GM19324 (cell line): ENCODE measurements at regions not wholly inside any gene's neighbourhood (a gene's known extent, or its start where the extent isn't known, plus 50 kb on each side); places are given as distances from the start of the nearest gene placed in this dataset.
A peak's percentile ranks its signal among the peaks of the same experiment; 100 is the strongest.

Experiments used
- ATAC-seq: cut with Tn5 transposase; IDR thresholded peaks from one replicate; pipeline ENCODE4 v1.9.1; 2021; ENCODE audit warnings: mild to moderate bottlenecking, moderate library complexity; ENCODE audit not compliant: unreplicated experiment, low FRiP score

GRCh38 chr12:77777274-77777673 lies 53.4 kb upstream of the NAV3 start:
- no peak for ATAC-seq

DNA sequence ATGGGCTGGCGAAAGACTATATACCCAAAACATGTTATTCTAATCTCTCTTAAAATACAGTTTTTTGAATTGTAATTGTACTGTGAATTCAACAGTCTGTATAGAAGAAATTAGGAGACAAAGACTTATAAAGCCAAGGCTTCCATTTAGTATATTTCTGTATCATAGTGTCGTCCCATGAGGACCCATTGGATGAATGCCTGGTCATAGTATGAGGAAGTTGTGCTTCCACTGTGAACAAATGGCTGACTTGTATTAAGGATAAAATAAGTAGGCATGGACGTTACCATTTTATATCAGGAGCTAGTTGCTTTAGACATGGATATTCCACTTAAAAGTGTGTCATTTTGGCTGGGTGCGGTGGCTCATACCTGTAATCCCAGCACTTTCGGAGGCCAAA lies 55.9 kb upstream of the NAV3 start:
- no peak for ATAC-seq

GRCh38 chr12:77772676-77773298 lies 57.9 kb upstream of the NAV3 start:
- no peak for ATAC-seq

- no peak for ATAC-seq
Measured at GRCh38 chr12:77768558-77768957, 62.1 kb upstream of the NAV3 start.

- ATAC-seq: no peak
Measured at GRCh38 chr12:77767756-77768343, 62.8 kb upstream of the NAV3 start.

GRCh38 chr12:77767335-77767734 lies 63.4 kb upstream of the NAV3 start:
- no peak for ATAC-seq

DNA sequence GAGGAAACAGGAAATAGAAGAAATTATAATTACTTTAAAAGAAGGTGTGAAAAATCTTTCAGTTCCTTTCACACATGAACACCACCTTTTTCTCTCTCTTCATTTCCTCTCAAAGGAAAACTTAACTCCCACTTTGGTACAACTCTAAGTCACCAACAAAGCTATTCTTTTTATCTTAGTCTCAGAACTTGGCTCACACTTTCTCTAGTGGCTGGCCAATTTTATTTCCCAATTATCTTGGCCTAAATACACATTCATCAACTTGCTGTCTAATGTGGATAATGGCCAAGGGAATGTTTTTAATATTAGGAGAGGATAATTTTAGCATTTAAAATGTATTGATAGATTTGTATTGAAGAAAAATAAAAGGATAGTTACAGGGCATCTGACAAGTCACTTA lies 64.5 kb upstream of the NAV3 start:
- ATAC-seq: no peak

DNA sequence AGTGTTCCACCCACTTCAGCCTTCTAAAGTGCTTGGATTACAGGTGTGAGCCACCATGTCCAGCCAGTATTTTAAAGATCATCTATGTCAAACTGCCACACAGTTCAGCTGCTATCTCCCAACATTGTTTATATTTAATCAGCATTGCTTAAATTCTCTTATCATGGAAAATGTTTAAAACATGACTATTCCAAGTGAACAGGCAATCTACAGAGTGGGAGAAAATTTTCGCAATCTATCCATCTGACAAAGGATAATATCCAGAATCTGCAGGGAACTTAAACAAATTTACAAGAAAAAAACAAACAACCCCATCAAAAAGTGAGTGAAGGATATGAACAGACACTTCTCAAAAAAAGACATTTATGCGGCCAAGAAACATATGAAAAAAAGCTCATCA lies 69.4 kb upstream of the NAV3 start:
- ATAC-seq: no peak

- no peak for ATAC-seq
Measured at GRCh38 chr12:77760271-77761025, 70.2 kb upstream of the NAV3 start.

- no peak for ATAC-seq
Measured at GRCh38 chr12:77754086-77754485, 76.6 kb upstream of the NAV3 start.

- no peak for ATAC-seq
Measured at GRCh38 chr12:77751939-77752338, 78.8 kb upstream of the NAV3 start.

GRCh38 chr12:77746096-77746495 lies 84.6 kb upstream of the NAV3 start:
- peak; percentile 100 for ATAC-seq

DNA sequence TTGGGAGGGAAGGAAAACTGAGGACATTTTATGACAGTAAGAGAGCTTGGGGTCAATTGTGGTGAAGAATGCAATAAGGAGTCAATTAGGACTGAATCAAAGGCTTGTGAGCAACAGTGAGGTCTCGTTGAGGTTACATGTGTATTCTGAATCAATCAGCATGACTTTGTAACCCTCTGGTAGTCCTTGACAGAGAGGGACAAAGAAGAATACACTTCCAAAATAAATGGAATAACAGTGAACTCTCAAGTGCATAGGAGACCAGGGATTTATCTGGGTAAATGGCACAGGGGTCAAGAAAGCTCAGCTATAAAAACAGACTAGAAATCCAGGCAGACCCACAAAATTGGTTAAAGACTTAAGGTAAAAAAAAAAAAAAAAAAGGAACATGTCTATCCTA lies 85.1 kb upstream of the NAV3 start:
- ATAC-seq: no peak

DNA sequence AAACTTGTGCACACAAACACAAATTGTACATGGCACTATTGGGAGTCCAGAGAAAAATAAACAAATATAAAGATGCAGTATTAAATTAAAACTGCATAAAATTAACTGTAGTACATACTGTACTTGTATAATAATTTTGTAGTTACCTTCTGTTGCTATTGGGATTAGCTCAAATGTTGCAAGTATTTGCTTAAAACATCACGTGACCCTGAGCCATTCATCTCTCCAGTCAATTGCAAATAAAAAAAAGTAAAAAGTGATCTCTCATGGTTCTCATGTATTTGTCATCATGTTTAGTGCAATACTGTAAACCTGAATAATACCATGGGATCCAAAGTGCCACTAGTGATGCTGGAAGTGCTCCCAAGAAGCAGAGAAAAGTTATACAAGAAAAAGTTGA lies 88.1 kb upstream of the NAV3 start:
- no peak for ATAC-seq

GRCh38 chr12:77741974-77742517 lies 88.6 kb upstream of the NAV3 start:
- ATAC-seq: no peak

DNA sequence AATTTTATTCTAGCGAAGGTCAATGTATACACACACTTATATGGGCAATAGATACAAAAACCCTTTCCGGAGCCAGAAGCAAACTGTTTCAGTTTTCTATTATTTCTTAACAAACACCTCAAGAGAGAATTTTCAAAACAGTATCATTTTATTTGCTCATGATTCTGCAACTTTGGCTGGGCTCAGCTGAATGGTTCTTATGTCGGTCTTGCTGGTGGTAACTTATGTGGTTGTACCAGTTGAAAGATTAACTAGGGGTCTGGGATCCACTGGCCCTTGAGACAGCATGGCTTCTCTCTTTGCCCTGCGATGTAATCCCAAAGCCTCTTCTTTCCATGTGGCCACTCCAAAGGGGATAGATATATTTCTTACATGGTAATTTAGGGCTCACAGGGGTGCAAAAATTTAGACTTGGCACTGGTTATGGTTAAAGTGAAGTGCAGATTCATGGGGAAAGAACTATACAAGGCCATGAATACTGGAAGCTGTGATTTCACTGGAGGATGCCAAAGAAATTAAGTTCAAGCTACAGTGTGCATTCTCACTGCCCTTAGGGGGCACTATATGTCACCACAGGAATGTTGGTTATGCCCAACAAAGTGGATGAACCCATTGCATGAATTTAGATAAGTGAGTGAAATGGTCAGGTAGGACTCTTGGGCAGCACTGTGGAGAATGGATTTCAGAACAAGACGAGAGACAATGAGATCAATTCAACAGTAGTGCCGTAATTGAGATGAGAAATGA lies 94.3 kb upstream of the NAV3 start:
- no peak for ATAC-seq

DNA sequence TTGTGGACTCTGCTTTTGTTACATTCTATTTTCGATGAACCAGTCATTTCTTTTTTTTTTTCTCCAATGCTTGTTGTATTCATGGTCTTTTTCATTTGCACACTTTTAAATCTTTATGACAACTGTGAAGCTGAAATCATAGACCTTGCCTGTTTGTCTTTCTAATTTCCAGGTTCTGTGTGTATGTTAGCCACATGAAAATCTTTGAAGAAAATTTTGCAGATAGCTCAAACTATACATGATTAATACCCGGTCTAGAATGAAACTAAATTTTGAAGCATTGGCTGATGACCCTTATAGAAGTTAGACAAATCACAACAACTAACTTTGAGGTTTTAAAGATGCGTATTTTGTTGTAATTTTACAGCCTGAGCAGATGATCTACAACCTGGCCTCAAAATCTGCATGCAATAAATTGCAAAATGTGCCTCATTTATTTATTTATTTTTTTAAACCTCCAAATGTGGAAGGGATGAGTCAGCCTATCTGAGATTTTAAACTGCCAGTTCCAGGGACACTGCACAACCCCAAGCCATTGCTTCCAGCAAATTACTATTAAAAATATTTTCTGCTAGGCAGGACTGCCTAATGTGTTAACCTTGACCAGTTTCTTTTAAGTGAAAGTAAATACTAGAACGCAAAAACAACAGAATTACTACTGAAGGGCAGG lies 96.3 kb upstream of the NAV3 start:
- ATAC-seq: no peak

GRCh38 chr12:77728018-77728417 lies 102.7 kb upstream of the NAV3 start:
- ATAC-seq: no peak

DNA sequence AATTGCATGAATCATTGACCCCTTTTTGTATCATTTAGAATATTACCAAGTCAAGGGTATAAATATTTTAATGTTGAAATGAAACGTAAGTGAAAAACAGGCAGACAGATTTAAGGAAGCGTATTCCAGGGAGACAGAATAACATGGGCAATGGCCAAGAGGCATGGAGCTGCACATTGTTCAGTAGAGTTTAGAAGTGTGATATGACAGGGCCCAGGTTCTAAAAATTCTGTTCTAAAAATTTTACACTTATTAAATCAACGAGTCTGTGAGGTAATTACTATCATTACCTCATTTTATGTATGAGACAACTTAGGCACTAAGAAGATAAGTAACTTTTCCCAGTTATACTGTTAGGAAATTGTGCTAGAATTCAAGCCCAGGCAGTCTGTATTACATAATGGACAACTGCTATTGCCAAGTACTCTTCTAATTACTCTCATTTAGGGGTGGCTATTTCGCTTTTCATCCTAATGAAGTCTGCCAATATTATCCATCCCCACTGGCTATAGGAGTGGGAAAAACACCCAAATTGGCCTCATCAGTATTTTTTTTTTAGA lies 103.2 kb upstream of the NAV3 start:
- ATAC-seq: no peak

GRCh38 chr12:77725611-77726010 lies 105.1 kb upstream of the NAV3 start:
- no peak for ATAC-seq
